ENCODE measurements at regions not wholly inside any gene's neighbourhood (a gene's known extent, or its start where the extent isn't known, plus 50 kb on each side); places are given as distances from the start of the nearest gene placed in this dataset.

- no peak for DNase-seq
These were observed 119.6 kb downstream of the MTX2 start for GRCh38 chr2:176388861-176389260.

- no peak for DNase-seq
These were observed 121.3 kb downstream of the MTX2 start for GRCh38 chr2:176390276-176391147.

- DNase-seq, result no peak
These were observed 121.8 kb downstream of the MTX2 start for GRCh38 chr2:176391148-176391419.

- no peak for DNase-seq
These were observed 123.0 kb downstream of the MTX2 start for GRCh38 chr2:176392249-176392648.

- no peak for DNase-seq
These were observed 123.6 kb downstream of the MTX2 start for GRCh38 chr2:176392744-176393414.

GRCh38 chr2:176395273-176395854, 126.1 kb downstream of the MTX2 start:
- DNase-seq, result no peak

- no peak for DNase-seq
These were observed 129.2 kb downstream of the MTX2 start for GRCh38 chr2:176398243-176399073.

GRCh38 chr2:176399074-176399598, 129.9 kb downstream of the MTX2 start:
- DNase-seq, result no peak

GRCh38 chr2:176405477-176405876, 136.2 kb downstream of the MTX2 start:
- no peak for DNase-seq

- no peak for DNase-seq
These were observed 138.5 kb downstream of the MTX2 start for GRCh38 chr2:176407706-176408105.

- DNase-seq, result no peak
These were observed 140.4 kb downstream of the MTX2 start for GRCh38 chr2:176409671-176410070.

- DNase-seq, result no peak
These were observed 142.9 kb downstream of the MTX2 start for GRCh38 chr2:176412136-176412535.

- DNase-seq, result no peak
These were observed 144.5 kb downstream of the MTX2 start for GRCh38 chr2:176413786-176414185.

- DNase-seq, result no peak
These were observed 145.4 kb downstream of the MTX2 start for GRCh38 chr2:176414641-176415040.

- no peak for DNase-seq
These were observed 146.1 kb downstream of the MTX2 start for GRCh38 chr2:176415174-176415895.

GRCh38 chr2:176415937-176416499, 146.8 kb downstream of the MTX2 start:
- DNase-seq, result no peak

- DNase-seq, result no peak
These were observed 149.5 kb downstream of the MTX2 start for GRCh38 chr2:176418768-176419167.

- no peak for DNase-seq
These were observed 150.4 kb downstream of the MTX2 start for GRCh38 chr2:176419591-176420071.

GRCh38 chr2:176421297-176422050, 152.2 kb downstream of the MTX2 start:
- no peak for DNase-seq

- DNase-seq, result no peak
These were observed 154.6 kb downstream of the MTX2 start for GRCh38 chr2:176423819-176424218.

- no peak for DNase-seq
These were observed 155.5 kb downstream of the MTX2 start for GRCh38 chr2:176424746-176425145.
